Activated CD4-positive, alpha-beta T cell treated with anti-CD3 and anti-CD28 coated beads, Interleukin-2, amount 50 U/mL, for 24 hours (primary cell): ENCODE measurements at regions not wholly inside any gene's neighbourhood (a gene's known extent, or its start where the extent isn't known, plus 50 kb on each side); places are given as distances from the start of the nearest gene placed in this dataset.

Source experiments
- DNase-seq, 2 donors: peaks; one replicate each; pipeline ENCODE4 v3.0.0-alpha.2; 2020; ENCODE audit warnings: low read depth in 1 of 2, low spot score in 1 of 2

DNA sequence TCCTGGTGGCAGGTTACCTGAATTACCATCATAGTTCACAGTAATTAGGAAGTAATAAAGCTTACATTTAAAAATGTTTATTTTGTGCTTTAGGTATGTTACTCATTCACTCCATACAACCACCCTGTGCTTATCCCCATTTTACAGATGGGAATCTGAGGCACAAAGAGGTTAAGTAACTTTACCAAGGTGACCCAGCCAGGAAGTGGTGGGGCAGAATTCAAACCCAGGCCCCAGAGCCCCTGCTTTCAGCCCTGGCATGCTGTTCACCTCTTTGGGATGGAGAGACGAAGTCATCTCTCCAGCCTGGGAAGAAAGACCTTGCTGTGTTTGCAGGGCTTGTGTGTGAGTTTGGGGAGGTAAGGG, 285.6 kb upstream of the TPM1 start:
- DNase-seq: no peak

DNA sequence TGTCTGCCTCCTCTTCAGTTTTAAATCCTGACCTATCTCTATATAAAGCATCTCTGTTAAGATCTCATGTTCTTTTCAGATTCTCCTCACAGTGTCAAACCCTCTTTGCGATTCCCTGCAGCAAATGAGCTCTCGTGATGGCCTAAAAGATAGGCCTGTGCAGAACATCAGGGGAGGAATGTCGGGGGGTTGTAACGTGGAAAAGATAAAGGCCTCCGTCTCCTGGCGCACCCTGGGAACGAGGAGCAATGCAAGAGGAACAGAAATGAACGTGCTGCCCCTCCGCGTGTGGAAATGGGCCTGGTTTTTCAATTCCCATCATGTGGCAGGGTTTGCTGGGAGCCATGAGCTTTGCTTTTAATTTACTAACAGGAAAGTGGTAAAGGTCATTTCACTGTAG, 285.0 kb upstream of the TPM1 start:
- DNase-seq: no peak

DNA sequence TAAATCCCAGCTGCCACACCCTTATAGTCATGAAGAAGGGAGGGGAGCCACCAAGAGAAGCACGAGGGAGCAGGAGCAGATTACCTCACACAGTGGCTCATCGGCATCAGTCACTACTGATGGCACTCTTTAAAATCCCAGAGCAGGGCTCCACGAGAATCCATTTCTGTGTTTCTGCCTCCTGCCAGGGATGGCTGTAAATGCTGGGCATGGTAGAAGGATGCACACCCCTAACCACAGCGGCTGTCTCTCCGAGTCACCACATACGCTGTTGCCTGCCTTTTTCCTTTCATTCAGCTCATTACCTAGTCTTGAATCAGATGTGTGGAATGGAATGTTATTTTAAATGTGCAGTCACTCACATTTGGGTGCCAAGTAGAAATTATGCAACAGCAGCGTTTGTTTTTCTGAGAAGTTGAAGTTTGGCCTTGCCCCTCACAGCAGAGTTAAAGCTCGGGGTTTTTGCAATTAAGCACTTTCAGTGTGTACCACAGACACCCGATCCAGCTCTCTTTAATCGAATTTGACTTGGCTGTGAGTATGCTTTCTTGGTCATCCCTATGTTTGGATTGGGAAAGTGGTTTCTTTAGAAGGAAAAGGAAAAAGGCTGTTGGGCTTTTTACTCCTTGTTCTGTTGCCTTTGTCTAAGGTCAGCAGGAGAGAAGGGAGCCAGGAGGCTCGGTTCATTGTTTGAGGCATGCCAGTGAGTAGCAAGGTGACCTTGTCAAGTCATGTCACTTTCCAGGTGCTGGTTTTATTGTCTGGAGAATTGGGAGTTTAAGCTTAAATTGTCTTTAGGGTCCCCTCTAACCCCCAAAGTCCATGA, 284.2 kb upstream of the TPM1 start:
- DNase-seq: no peak

- DNase-seq: no peak
These were observed 283.6 kb upstream of the TPM1 start for GRCh38 chr15:62758952-62759349.

DNA sequence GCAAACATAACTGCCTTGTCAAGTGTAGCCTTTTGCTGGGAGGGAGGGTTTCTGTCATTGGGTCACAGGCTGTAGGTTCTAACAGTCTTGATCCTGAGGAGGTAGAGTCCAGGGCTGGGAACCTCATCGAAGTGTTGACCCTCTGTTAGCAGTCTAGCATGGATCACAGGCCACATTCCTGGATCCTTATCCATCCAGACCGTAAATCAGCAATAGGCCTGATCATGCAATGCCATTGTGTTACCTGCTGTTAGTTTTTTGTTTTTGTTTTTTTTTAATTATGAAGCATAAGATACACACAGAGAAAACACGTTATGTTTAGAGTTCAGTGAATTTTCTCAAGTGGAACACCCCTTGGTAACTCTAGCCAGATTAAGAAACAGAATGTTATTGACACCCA, 282.0 kb upstream of the TPM1 start:
- DNase-seq: no peak

DNA sequence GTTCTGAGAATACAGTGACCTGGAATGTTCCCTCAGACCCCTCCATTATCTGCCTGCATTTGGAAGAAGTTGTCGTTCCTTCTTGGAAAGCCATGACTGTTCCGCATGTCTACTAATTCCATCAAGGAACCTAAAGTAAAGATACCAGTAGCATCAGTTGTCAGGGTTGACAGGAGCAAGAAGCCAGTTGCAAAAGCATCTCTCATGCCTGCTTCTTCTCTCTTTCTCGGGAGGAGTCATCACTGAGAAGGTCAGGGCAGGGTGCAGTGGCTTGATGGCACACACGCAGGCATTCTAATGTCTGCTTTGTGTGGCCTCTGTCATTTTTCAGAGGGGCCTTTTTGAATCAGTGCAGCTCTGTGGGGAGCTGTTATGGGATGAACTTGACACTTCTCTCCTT, 276.6 kb upstream of the TPM1 start:
- no peak for DNase-seq

GRCh38 chr15:62766599-62766998, 275.9 kb upstream of the TPM1 start:
- no peak for DNase-seq

- DNase-seq: no peak
These were observed 272.9 kb upstream of the TPM1 start for GRCh38 chr15:62769604-62770003.

GRCh38 chr15:62770111-62770660, 272.4 kb upstream of the TPM1 start:
- no peak for DNase-seq

DNA sequence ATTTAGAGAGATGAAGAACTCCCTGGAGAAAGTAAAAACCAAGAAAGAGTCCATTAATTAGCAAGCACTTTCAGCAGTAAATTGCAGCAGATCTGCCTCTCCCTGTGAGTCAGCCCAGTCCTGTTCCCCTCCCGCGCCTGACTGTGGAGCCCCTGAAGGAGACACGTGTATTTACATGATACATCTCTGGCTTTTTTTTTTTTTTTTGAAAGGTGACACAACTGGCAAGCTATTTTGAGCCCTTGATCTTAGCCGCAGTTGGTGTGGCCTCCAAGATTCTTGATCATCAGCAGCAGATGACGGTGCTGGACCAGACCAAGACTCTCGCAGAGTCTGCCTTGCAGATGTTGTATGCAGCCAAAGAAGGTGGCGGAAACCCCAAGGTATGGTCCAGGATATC, 271.8 kb upstream of the TPM1 start:
- no peak for DNase-seq

GRCh38 chr15:62771234-62771633, 271.3 kb upstream of the TPM1 start:
- DNase-seq: no peak

- DNase-seq: no peak
These were observed 269.0 kb upstream of the TPM1 start for GRCh38 chr15:62773369-62774165.

GRCh38 chr15:62775932-62776331, 266.6 kb upstream of the TPM1 start:
- no peak for DNase-seq

DNA sequence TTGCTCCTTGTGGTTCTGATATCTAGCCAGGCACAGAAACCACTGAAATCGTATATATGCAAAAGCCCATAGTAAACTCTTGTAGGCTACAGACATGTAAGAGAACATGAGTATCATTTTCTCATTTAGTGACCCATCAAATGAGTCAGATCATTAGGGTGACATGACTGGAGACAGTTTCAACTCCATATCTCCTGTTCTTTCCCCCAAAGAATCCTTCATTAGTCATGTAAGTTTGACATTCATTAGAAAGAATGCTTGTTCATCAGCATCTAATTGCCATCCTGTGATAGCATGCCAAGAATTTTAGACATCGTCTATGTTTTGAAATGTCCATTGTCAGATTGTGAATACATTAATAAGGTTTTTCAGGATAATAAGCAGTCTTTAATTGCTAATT, 264.9 kb upstream of the TPM1 start:
- no peak for DNase-seq

DNA sequence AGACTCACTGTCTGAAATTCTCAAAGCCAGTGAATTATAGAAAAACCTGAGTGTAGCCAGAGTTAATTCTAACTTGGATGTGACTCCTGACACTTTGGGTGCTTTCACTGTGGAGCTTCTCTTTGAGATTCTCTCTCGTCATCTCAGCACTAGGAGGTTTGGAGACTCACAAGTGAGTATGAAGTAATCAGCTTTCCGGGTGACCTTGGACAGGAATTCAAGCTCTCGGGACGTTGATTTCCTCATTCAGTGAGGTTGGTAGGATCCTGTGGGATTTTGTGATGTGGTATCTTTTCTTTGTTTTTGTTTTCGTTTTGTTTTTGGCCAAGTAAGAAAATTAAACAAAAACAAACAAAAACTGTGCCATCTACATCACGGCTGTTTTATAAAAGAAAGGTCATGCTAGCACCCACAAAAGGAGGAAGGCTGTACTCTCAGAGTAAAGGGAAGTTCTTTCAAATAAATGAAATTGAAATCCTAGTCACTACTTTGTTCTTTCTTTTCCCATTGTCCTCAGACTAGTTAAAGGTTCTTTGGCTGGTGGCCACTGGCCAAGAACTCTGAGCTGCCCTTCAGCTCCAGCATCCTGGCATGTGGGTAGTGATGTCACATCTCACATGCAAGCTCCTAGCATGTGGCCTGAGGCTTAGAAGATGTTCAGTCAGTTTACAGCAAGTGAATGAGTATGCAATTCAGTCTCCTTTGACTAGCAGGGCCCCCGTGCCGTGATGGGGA, 263.3 kb upstream of the TPM1 start:
- no peak for DNase-seq

DNA sequence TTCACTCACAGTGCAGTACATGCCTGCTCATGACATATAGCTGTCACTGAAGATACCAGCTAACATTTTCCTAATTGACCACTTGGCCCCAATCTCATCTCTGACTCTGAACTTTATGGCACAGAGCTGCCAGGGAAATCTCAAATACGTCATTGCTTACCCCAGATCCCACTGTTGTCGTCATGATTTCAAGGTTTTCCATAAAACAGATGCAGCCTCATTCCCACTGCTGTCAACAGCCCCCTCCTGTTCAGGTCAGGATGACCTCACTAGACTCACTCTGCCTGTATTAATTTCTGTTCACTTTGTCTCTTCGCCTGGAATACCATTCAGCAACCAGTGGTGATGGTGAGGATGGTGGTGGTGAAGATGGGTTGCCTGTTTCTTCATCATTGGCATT, 262.6 kb upstream of the TPM1 start:
- DNase-seq: no peak

GRCh38 chr15:62781081-62781497, 261.5 kb upstream of the TPM1 start:
- no peak for DNase-seq

DNA sequence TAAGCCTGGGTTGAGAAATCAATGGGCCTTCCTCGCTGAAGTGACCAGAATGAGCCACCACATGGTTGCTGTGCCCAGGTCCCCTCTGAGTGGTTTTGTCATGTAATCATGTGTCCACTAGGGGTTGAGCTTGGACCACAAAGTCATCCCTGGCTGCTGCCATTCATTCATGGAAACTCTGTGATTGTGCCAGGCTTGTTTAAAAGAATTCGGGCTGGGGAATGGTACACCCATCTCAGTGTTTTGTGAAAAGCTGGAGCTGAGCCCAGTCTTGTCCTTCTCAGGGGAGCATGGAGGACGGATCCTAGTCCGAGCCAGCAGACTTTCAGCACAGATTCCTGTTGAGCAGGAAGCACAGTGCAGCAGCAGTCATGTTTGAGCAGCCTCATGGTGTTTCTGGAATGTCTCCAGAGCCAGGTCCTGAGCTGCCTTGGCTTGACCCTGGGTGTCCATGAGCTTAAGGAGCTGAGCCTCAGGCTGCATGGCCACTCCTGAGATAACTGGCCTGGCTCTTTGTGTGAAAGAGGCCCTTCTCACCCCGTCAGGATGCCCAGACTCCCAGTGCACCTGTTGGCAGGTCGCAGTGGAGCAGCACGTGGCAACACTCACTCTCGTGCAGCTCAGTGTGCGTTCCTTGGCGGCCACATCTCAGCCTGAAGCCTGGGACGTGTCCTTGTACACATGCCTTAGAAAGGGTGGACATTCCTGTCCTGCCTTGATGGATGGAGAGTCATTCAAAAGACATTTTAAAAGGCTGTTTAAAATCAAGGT, 260.3 kb upstream of the TPM1 start:
- no peak for DNase-seq

GRCh38 chr15:62782896-62783295, 259.7 kb upstream of the TPM1 start:
- DNase-seq: no peak

DNA sequence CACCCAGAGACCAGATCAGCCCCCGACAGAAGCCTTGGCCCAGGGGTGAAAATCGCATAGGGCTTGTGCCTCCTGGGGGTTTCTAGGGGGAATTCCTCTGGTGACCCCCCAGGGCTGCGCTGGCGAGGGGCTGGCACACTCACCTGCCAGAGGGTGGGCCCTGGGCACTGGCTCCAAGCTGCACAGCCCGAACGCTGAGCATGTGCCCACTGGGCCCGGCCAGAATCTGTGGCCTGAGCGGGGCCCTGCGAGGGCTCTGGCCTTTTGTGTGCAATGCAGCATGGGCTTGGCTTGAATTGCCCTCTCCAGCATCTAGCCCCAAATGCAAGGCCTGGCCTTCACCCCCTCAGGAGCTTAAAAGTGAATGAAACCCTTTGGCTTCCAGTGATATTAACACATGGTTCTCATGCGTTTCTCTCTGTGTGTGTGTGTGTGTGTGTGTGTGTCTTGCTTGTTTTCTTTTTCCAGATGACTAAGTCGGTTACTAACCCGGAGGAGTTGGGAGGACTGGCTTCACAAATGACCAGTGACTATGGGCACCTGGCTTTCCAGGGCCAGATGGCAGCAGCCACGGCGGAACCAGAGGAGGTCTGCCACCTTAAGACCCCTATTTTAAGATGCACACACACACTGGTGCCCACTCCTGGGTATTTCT, 259.1 kb upstream of the TPM1 start:
- DNase-seq: no peak
